Activated naive CD8-positive, alpha-beta T cell (primary cell): ENCODE measurements at regions not wholly inside any gene's neighbourhood (a gene's known extent, or its start where the extent isn't known, plus 50 kb on each side); places are given as distances from the start of the nearest gene placed in this dataset.

Source experiments
- H3K27ac Mint-ChIP-seq: one replicate; pipeline ENCODE4 v1.8.0; 2021; ENCODE audit warnings: mixed read lengths
- H3K27me3 Mint-ChIP-seq: one replicate; pipeline ENCODE4 v1.8.0; 2021; ENCODE audit warnings: mixed read lengths
- H3K36me3 Mint-ChIP-seq: one replicate; pipeline ENCODE4 v1.8.0; 2021; ENCODE audit warnings: mixed read lengths
- H3K4me1 Mint-ChIP-seq: one replicate; pipeline ENCODE4 v1.8.0; 2021; ENCODE audit warnings: low read depth, mixed read lengths
- H3K4me3 Mint-ChIP-seq: one replicate; pipeline ENCODE4 v1.8.0; 2021; ENCODE audit warnings: mild to moderate bottlenecking, mixed read lengths
- H3K9me3 Mint-ChIP-seq: one replicate; pipeline ENCODE4 v1.8.0; 2021; ENCODE audit warnings: low read depth, mixed read lengths

GRCh38 chr7:13151978-13152377, 464.5 kb downstream of the ARL4A start:
- Mint-ChIP-seq H3K36me3 (no peaks in the 10 kb centered on the region), H3K4me1 (no peaks in the 10 kb centered on the region), H3K27me3 (no peaks in the 10 kb centered on the region), H3K27ac (no peak overlapping the region), H3K4me3 (no peak overlapping the region), H3K9me3 (no peaks in the 10 kb centered on the region)

GRCh38 chr7:13152755-13153154, 465.3 kb downstream of the ARL4A start:
- Mint-ChIP-seq H3K36me3 (no peaks in the 10 kb centered on the region), H3K27ac (no peak overlapping the region), H3K27me3 (no peaks in the 10 kb centered on the region)

GRCh38 chr7:13153266-13153665, 465.8 kb downstream of the ARL4A start:
- Mint-ChIP-seq H3K4me3 (no peak overlapping the region), H3K27me3 (no peaks in the 10 kb centered on the region), H3K27ac (no peak overlapping the region), H3K9me3 (no peaks in the 10 kb centered on the region), H3K36me3 (no peaks in the 10 kb centered on the region), H3K4me1 (no peaks in the 10 kb centered on the region)

More at GRCh38 chr7:13152755-13153154, 465.3 kb downstream of the ARL4A start:
- no peak overlapping the region for H3K4me3 Mint-ChIP-seq
- no peaks in the 10 kb centered on the region for H3K9me3 Mint-ChIP-seq
- H3K4me1 Mint-ChIP-seq: no peaks in the 10 kb centered on the region

- Mint-ChIP-seq H3K9me3 (no peaks in the 10 kb centered on the region), H3K27me3 (no peaks in the 10 kb centered on the region), H3K36me3 (no peaks in the 10 kb centered on the region), H3K4me3 (no peak overlapping the region), H3K4me1 (no peaks in the 10 kb centered on the region), H3K27ac (no peak overlapping the region)
Measured at GRCh38 chr7:13153742-13154141, 466.3 kb downstream of the ARL4A start.

GRCh38 chr7:13155188-13155587, 467.8 kb downstream of the ARL4A start:
- H3K9me3 Mint-ChIP-seq: no peaks in the 10 kb centered on the region
- H3K4me1 Mint-ChIP-seq: no peaks in the 10 kb centered on the region
- no peak overlapping the region for H3K4me3 Mint-ChIP-seq
- H3K27ac Mint-ChIP-seq: no peak overlapping the region
- H3K27me3 Mint-ChIP-seq: peaks cover 4% of the 10 kb centered on the region
- H3K36me3 Mint-ChIP-seq: no peaks in the 10 kb centered on the region

- Mint-ChIP-seq H3K9me3 (no peaks in the 10 kb centered on the region), H3K27me3 (peaks cover 4% of the 10 kb centered on the region), H3K27ac (no peak overlapping the region), H3K4me1 (no peaks in the 10 kb centered on the region), H3K4me3 (no peak overlapping the region), H3K36me3 (no peaks in the 10 kb centered on the region)
Measured at GRCh38 chr7:13159003-13159402, 471.6 kb downstream of the ARL4A start.

- H3K36me3 Mint-ChIP-seq: no peaks in the 10 kb centered on the region
- H3K9me3 Mint-ChIP-seq: no peaks in the 10 kb centered on the region
- H3K27ac Mint-ChIP-seq: no peak overlapping the region
- H3K27me3 Mint-ChIP-seq: peaks cover 7% of the 10 kb centered on the region
- H3K4me1 Mint-ChIP-seq: no peaks in the 10 kb centered on the region
- no peak overlapping the region for H3K4me3 Mint-ChIP-seq
Measured at GRCh38 chr7:13159467-13160184, 472.2 kb downstream of the ARL4A start.

- Mint-ChIP-seq H3K4me3 (no peak overlapping the region), H3K9me3 (no peaks in the 10 kb centered on the region), H3K27ac (no peak overlapping the region), H3K36me3 (no peaks in the 10 kb centered on the region), H3K4me1 (no peaks in the 10 kb centered on the region), H3K27me3 (peaks cover 13% of the 10 kb centered on the region)
Measured at GRCh38 chr7:13161125-13161524, 473.7 kb downstream of the ARL4A start.

- Mint-ChIP-seq H3K9me3 (no peaks in the 10 kb centered on the region), H3K4me1 (no peaks in the 10 kb centered on the region), H3K27ac (no peak overlapping the region), H3K27me3 (peaks cover 13% of the 10 kb centered on the region), H3K36me3 (no peaks in the 10 kb centered on the region), H3K4me3 (no peak overlapping the region)
Measured at GRCh38 chr7:13165854-13166253, 478.4 kb downstream of the ARL4A start.

- Mint-ChIP-seq H3K4me3 (no peak overlapping the region), H3K27me3 (peaks cover 13% of the 10 kb centered on the region), H3K36me3 (no peaks in the 10 kb centered on the region), H3K27ac (no peak overlapping the region), H3K9me3 (no peaks in the 10 kb centered on the region), H3K4me1 (no peaks in the 10 kb centered on the region)
Measured at GRCh38 chr7:13166801-13167200, 479.4 kb downstream of the ARL4A start.

- H3K27ac Mint-ChIP-seq: no peak overlapping the region
- no peaks in the 10 kb centered on the region for H3K9me3 Mint-ChIP-seq
- H3K36me3 Mint-ChIP-seq: no peaks in the 10 kb centered on the region
- no peaks in the 10 kb centered on the region for H3K4me1 Mint-ChIP-seq
- peaks cover 11% of the 10 kb centered on the region for H3K27me3 Mint-ChIP-seq
- H3K4me3 Mint-ChIP-seq: no peak overlapping the region
Measured at GRCh38 chr7:13169356-13169755, 481.9 kb downstream of the ARL4A start.

GRCh38 chr7:13174991-13175390, 487.6 kb downstream of the ARL4A start:
- Mint-ChIP-seq H3K27me3 (no peaks in the 10 kb centered on the region), H3K4me3 (no peak overlapping the region), H3K27ac (no peak overlapping the region), H3K36me3 (no peaks in the 10 kb centered on the region), H3K4me1 (no peaks in the 10 kb centered on the region), H3K9me3 (no peaks in the 10 kb centered on the region)

GRCh38 chr7:13179011-13179582, 491.7 kb downstream of the ARL4A start:
- H3K36me3 Mint-ChIP-seq: no peaks in the 10 kb centered on the region
- H3K4me1 Mint-ChIP-seq: no peaks in the 10 kb centered on the region
- H3K4me3 Mint-ChIP-seq: no peak overlapping the region
- no peaks in the 10 kb centered on the region for H3K9me3 Mint-ChIP-seq
- H3K27me3 Mint-ChIP-seq: no peaks in the 10 kb centered on the region
- no peak overlapping the region for H3K27ac Mint-ChIP-seq

- Mint-ChIP-seq H3K9me3 (no peaks in the 10 kb centered on the region), H3K4me1 (no peaks in the 10 kb centered on the region), H3K4me3 (no peak overlapping the region), H3K27ac (no peak overlapping the region), H3K27me3 (no peaks in the 10 kb centered on the region), H3K36me3 (no peaks in the 10 kb centered on the region)
Measured at GRCh38 chr7:13179775-13180523, 492.5 kb downstream of the ARL4A start.

- Mint-ChIP-seq H3K4me1 (no peaks in the 10 kb centered on the region), H3K27ac (no peak overlapping the region), H3K27me3 (no peaks in the 10 kb centered on the region), H3K36me3 (no peaks in the 10 kb centered on the region), H3K4me3 (no peak overlapping the region), H3K9me3 (no peaks in the 10 kb centered on the region)
Measured at GRCh38 chr7:13181216-13181615, 493.8 kb downstream of the ARL4A start.
